ENCODE measurements at regions not wholly inside any gene's neighbourhood (a gene's known extent, or its start where the extent isn't known, plus 50 kb on each side); places are given as distances from the start of the nearest gene placed in this dataset.

- ChIA-PET POLR2A (no interaction called here), CTCF (no interaction called here)
- H3K27me3 Mint-ChIP-seq = no peaks in the 10 kb centered on the region
- peaks cover 6% of the 10 kb centered on the region for H3K9me3 Mint-ChIP-seq
- no peak overlapping the region for H3K4me3 Mint-ChIP-seq
- no peaks in the 10 kb centered on the region for H3K36me3 Mint-ChIP-seq (ENCODE audit: low read depth)
- DNase-seq = no peak
- H3K27ac Mint-ChIP-seq = no peak overlapping the region
- no peaks in the 10 kb centered on the region for H3K4me1 Mint-ChIP-seq
These were observed 142.2 kb upstream of the DLGAP1 start for GRCh38 chr18:4597301-4597700.

GRCh38 chr18:4593895-4594294 lies 138.8 kb upstream of the DLGAP1 start:
- no peaks in the 10 kb centered on the region for H3K4me1 Mint-ChIP-seq
- H3K27me3 Mint-ChIP-seq = no peaks in the 10 kb centered on the region
- peaks cover 8% of the 10 kb centered on the region for H3K9me3 Mint-ChIP-seq
- no peak for DNase-seq
- no peak overlapping the region for H3K27ac Mint-ChIP-seq
- ChIA-PET CTCF (no interaction called here), POLR2A (no interaction called here)
- H3K4me3 Mint-ChIP-seq = no peak overlapping the region
- no peaks in the 10 kb centered on the region for H3K36me3 Mint-ChIP-seq (ENCODE audit: low read depth)

- Mint-ChIP-seq H3K36me3 (ENCODE audit: low read depth) (no peaks in the 10 kb centered on the region), H3K27me3 (no peaks in the 10 kb centered on the region), H3K27ac (no peak overlapping the region), H3K4me1 (no peaks in the 10 kb centered on the region), H3K9me3 (peaks cover 8% of the 10 kb centered on the region), H3K4me3 (no peak overlapping the region)
- ChIA-PET POLR2A (no interaction called here), CTCF (no interaction called here)
- DNase-seq = no peak
These were observed 138.4 kb upstream of the DLGAP1 start for GRCh38 chr18:4593459-4593858.

DNA sequence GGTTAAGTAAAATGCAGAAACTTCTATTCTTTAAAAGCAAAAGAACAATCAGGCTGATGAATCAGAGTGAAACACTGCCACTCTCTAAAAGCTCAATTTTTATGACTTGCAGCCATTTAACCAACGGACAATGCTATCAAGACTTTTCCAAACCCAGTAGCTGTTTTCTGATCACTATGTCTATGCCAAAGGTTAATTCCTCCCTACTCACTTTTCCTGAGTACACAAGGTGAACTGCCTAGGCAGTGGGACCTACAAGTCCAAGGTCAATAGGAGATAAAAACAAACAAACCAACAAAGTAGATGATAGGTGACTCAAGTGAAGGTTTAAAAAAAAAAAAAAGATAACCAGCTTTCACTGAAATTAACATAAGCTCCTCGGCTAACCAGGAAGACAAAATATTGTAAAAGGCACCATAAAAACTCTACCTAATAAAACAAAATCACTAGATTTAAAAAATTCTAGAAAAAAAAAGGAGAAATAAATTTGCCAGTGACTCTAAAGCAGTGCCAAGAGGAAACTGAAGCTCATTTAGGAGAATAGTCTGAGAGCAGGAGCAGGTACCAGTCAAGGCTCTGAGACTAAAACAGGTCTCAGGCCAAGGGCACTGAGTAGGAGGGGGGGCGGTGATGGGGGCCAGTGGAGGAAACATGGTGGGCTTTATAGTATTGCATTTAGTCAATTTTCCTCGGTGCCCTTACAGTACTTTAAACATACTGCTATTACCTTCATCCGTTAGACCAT lies 134.1 kb upstream of the DLGAP1 start:
- Mint-ChIP-seq H3K4me1 (no peaks in the 10 kb centered on the region), H3K9me3 (peaks cover 12% of the 10 kb centered on the region), H3K36me3 (ENCODE audit: low read depth) (no peaks in the 10 kb centered on the region), H3K27me3 (no peaks in the 10 kb centered on the region), H3K4me3 (no peak overlapping the region), H3K27ac (no peak overlapping the region)
- ChIA-PET CTCF (no interaction called here), POLR2A (no interaction called here)
- DNase-seq = no peak

DNA sequence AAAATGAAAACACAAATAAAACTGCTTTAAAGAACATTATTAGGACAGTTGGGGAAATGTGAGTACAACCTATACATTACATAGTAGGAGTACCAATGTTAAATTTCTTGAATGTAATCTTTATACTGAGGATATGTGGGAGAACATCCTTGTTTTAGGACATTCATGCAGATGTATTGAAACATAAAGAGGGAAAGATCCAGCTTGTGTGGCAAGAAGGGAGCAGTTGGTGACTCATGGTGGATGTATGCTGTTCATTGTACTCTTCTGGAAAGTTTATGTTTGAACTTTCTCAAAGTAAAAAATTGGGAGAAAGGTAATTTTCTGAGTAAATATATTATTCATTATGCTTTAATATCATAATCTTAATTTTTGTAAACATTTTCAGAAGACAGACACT lies 132.1 kb upstream of the DLGAP1 start:
- Mint-ChIP-seq H3K9me3 (peaks cover 12% of the 10 kb centered on the region), H3K4me1 (no peaks in the 10 kb centered on the region), H3K36me3 (ENCODE audit: low read depth) (no peaks in the 10 kb centered on the region), H3K27me3 (no peaks in the 10 kb centered on the region), H3K4me3 (no peak overlapping the region), H3K27ac (no peak overlapping the region)
- ChIA-PET POLR2A (no interaction called here), CTCF (no interaction called here)
- DNase-seq = no peak

- Mint-ChIP-seq H3K27me3 (no peaks in the 10 kb centered on the region), H3K4me3 (no peak overlapping the region), H3K27ac (no peak overlapping the region), H3K36me3 (ENCODE audit: low read depth) (no peaks in the 10 kb centered on the region), H3K4me1 (no peaks in the 10 kb centered on the region), H3K9me3 (peaks cover 15% of the 10 kb centered on the region)
- DNase-seq = no peak
- CTCF ChIA-PET = no interaction called here
- POLR2A ChIA-PET = no interaction called here
These were observed 131.6 kb upstream of the DLGAP1 start for GRCh38 chr18:4586731-4587130.

DNA sequence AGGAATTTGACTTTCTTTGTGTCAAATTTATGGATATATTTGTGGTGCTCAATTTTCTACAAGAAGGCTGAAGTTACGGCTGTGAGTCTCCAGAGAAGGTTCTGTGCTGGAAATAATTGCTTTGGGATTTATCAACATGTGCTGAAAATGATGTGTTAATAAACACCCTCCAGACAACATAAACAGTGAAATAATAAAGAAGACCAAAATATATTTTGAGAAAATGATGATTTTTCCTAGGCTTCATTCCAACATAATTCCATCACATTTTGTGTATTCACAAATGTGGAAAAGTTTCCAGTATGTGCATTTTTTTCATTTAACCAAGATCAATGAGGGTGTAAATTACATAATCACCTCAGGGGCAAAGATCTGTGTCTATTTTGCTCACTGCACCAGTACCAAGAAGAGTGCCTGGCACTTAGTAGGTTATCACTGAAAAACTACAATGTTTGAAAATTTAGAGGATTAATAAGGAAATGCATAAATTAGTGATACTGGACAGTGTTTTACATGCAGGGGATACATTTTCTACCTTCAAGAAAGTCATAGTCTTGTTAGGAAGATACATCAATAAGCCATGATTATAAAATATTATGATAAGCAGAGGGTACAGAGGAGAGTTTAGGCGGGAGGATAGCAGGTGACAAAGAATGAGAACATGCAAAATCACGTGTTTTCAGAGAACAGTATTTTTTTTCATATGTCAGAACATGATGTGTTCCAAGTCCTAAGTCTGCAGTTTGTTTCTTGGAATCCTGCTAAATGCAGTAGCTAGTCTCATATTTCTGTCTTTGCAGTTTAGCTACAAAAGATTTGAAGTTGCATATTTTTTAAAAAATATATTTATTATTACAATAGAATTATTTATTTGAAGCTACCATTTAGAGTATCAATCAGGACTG lies 127.6 kb upstream of the DLGAP1 start:
- Mint-ChIP-seq H3K36me3 (ENCODE audit: low read depth) (no peaks in the 10 kb centered on the region), H3K4me3 (no peak overlapping the region), H3K27me3 (no peaks in the 10 kb centered on the region), H3K4me1 (no peaks in the 10 kb centered on the region), H3K27ac (no peak overlapping the region), H3K9me3 (peaks cover 27% of the 10 kb centered on the region)
- no peak for DNase-seq
- CTCF ChIA-PET = no interaction called here
- POLR2A ChIA-PET = no interaction called here

DNA sequence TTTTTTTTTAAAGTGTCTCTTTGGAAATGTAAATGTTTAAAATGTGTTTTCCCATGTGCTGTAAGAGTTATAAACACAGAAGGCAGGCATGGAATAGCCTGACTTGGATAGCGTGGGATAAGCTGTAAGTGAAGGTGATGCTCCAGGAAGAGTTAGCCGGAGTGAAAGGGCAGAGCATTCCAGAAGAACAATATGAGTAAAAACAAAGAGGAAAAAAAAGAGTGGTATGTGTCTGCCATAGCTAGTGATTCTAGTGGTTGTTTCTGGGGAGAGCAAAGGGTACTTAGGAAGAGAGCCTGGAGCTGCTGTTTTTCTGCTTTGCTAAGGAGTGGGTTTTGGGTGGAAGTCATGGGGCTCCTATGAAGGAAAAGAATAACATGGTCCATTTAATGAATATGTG lies 126.9 kb upstream of the DLGAP1 start:
- no peak for DNase-seq
- peaks cover 28% of the 10 kb centered on the region for H3K9me3 Mint-ChIP-seq
- H3K27ac Mint-ChIP-seq = no peak overlapping the region
- no peak overlapping the region for H3K4me3 Mint-ChIP-seq
- ChIA-PET POLR2A (no interaction called here), CTCF (no interaction called here)
- H3K27me3 Mint-ChIP-seq = no peaks in the 10 kb centered on the region
- no peaks in the 10 kb centered on the region for H3K4me1 Mint-ChIP-seq
- H3K36me3 Mint-ChIP-seq (ENCODE audit: low read depth) = no peaks in the 10 kb centered on the region

- Mint-ChIP-seq H3K9me3 (peaks cover 30% of the 10 kb centered on the region), H3K4me1 (no peaks in the 10 kb centered on the region), H3K27ac (no peak overlapping the region), H3K27me3 (no peaks in the 10 kb centered on the region), H3K4me3 (no peak overlapping the region), H3K36me3 (ENCODE audit: low read depth) (no peaks in the 10 kb centered on the region)
- CTCF ChIA-PET = no interaction called here
- no peak for DNase-seq
- POLR2A ChIA-PET = no interaction called here
These were observed 123.3 kb upstream of the DLGAP1 start for GRCh38 chr18:4578449-4578848.

DNA sequence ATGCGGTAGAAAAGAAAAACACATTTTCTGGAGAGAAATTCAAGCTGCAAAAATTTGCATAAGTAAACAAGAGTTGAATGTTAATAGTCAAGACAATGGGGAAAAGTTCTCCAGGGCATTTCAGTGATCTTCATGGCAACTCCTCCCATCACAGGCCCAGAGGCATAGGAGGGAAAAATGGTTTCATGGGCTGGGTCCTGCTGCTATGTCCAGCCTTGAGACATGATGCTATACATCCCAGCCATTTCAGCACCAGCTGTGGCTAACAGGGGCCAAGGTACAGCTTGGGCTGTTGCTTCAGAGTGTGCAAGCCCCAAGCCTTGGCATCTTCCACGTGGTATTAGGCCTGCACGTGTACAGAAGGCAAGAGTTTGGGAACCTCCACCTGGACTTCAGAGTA lies 118.6 kb upstream of the DLGAP1 start:
- Mint-ChIP-seq H3K27ac (no peak overlapping the region), H3K27me3 (no peaks in the 10 kb centered on the region), H3K4me1 (no peaks in the 10 kb centered on the region), H3K9me3 (peaks cover 31% of the 10 kb centered on the region), H3K4me3 (no peak overlapping the region), H3K36me3 (ENCODE audit: low read depth) (no peaks in the 10 kb centered on the region)
- ChIA-PET CTCF (no interaction called here), POLR2A (no interaction called here)
- no peak for DNase-seq

DNA sequence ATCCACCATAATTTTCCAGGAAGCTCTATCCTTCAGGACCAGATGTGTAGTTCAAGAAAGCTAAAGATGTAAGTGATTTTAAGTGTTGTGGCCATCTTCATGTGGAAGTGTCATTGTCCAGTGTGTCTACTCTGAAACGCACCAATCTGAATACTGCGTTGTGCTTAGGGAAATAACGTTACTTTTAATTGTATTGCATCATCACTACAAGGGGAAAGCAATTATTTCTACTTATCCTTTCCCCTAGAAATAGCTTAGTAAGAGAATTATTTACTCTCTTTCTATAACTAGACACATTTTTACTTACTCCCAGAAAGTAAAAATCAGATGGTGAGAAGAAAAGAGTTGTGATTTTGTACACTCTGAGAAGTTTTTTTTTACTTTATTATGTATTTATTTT lies 102.4 kb upstream of the DLGAP1 start:
- H3K4me1 Mint-ChIP-seq = no peaks in the 10 kb centered on the region
- peaks cover 10% of the 10 kb centered on the region for H3K9me3 Mint-ChIP-seq
- CTCF ChIA-PET = no interaction called here
- no peak for DNase-seq
- no peak overlapping the region for H3K4me3 Mint-ChIP-seq
- no peak overlapping the region for H3K27ac Mint-ChIP-seq
- H3K36me3 Mint-ChIP-seq (ENCODE audit: low read depth) = no peaks in the 10 kb centered on the region
- no peaks in the 10 kb centered on the region for H3K27me3 Mint-ChIP-seq
- POLR2A ChIA-PET = no interaction called here

DNA sequence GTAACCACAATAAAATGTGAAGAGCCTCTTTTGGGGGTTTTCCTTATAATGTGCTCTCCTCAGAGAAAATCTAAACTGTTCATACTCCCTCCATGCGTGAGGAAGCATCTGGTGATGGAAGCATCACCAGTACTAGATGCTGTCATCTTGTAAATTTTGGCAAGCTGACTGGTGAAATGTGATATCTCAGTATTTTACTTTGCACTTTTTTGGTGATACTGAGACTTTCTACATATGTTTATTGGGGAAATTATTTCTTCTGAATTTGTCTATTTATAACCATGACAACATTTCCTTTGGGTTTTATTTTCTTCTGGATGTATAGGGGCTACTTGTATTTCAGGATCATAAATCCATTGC lies 95.9 kb upstream of the DLGAP1 start:
- ChIA-PET POLR2A (no interaction called here), CTCF (no interaction called here)
- no peaks in the 10 kb centered on the region for H3K36me3 Mint-ChIP-seq (ENCODE audit: low read depth)
- no peak for DNase-seq
- H3K27ac Mint-ChIP-seq = no peak overlapping the region
- H3K27me3 Mint-ChIP-seq = no peaks in the 10 kb centered on the region
- H3K9me3 Mint-ChIP-seq = peaks cover 11% of the 10 kb centered on the region
- H3K4me3 Mint-ChIP-seq = no peak overlapping the region
- no peaks in the 10 kb centered on the region for H3K4me1 Mint-ChIP-seq

DNA sequence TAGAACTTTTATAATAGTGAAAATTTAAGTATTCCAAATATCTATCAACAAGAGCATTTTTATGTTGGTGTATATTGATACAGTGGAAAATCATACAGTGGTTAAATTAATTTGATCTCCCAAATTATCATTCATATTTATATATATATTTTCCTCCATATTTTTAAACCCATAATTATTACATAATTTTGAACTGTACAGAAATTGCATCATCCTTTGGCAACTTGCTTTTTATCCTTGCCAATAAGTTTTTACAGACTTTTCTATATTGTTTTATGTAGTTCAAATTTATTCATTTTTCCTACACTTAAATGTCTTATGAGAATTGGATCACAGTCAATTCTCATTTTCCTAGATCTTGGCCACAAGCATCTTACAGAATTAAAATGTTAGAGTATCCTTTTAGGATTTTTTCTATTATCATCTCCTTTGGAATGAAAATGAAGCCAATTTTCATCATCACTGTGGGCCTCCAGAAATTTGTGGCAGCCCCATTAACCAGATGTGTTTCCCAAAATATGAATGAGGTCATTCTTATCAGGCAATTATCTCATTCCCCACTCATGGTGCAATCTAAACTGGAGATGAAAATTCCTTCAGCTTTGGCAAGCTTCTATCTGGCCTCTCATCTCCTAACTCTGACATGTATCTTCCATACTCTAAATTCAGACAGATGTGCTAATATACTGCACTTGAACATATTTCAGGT lies 94.2 kb upstream of the DLGAP1 start:
- DNase-seq = no peak
- POLR2A ChIA-PET = no interaction called here
- Mint-ChIP-seq H3K27ac (no peak overlapping the region), H3K4me1 (no peaks in the 10 kb centered on the region), H3K36me3 (ENCODE audit: low read depth) (no peaks in the 10 kb centered on the region), H3K27me3 (no peaks in the 10 kb centered on the region), H3K4me3 (no peak overlapping the region), H3K9me3 (peaks cover 10% of the 10 kb centered on the region)
- CTCF ChIA-PET = no interaction called here

DNA sequence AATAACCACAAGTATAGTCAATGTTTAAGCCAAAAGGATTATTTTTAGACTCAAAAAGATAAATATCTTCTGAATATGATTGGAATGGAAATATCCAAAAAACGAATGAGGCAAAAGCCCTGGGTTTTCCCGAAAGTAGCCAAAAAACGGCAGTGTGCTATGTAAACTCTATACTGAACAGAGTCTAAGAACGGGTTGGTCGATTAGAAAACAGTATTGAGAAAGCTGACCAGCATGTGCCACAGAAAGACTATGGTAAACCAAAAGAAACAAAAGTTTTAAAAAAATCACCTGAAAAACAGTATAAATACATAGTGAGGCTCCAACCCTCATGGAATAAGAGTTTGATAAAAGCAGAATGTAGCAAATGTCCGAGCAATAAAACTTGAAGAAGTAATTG lies 92.0 kb upstream of the DLGAP1 start:
- H3K27me3 Mint-ChIP-seq = no peaks in the 10 kb centered on the region
- H3K36me3 Mint-ChIP-seq (ENCODE audit: low read depth) = no peaks in the 10 kb centered on the region
- peaks cover 14% of the 10 kb centered on the region for H3K9me3 Mint-ChIP-seq
- no peak overlapping the region for H3K27ac Mint-ChIP-seq
- ChIA-PET CTCF (no interaction called here), POLR2A (no interaction called here)
- DNase-seq = no peak
- H3K4me3 Mint-ChIP-seq = no peak overlapping the region
- H3K4me1 Mint-ChIP-seq = no peaks in the 10 kb centered on the region
